NCI-H1048 (cell line): ENCODE measurements at regions not wholly inside any gene's neighbourhood (a gene's known extent, or its start where the extent isn't known, plus 50 kb on each side); places are given as distances from the start of the nearest gene placed in this dataset.

Source experiments
- DNase-seq: peaks from one replicate; lab custom pipeline; 2025; lab: John Stamatoyannopoulos, UW

DNA sequence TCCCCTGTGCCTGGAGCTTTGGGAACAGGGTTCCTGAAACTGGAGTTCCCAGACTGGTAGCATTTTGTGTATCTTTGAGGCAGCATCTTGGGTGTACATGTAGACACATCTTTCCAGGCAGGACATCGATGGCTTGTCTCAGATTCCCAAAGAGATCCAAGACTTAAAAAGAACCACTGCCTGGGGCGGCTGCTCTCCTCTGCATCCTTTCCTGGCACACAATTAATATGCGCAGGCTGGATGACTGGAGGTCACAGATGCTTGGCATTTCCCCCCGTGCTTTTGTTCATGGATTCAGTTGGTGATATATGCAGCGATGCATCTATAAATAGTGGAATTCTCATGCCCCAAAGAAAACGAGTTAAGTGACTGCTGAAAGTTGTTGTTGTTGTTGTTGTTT, 80.5 kb downstream of the CLDN34 start:
- no peak for DNase-seq

DNA sequence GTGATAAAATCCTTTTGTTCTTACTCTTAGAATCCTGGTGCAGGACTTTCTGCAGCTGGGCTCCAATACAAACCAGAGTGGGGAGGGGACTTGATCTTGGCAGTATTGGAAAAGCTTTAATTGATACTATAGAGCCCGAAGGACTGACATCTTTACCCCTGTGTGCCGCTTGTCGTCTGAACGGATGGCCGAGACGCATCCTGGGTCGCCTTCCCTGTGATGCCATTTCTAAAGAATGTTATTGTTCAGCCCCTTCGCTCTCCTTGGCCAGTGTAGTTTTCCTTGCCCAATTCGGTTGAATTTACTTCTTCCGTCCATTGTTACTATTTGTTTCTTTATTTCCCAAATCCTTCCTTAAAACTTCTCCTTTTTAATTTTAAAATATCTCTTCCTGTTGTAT, 80.9 kb downstream of the CLDN34 start:
- DNase-seq = no peak

DNA sequence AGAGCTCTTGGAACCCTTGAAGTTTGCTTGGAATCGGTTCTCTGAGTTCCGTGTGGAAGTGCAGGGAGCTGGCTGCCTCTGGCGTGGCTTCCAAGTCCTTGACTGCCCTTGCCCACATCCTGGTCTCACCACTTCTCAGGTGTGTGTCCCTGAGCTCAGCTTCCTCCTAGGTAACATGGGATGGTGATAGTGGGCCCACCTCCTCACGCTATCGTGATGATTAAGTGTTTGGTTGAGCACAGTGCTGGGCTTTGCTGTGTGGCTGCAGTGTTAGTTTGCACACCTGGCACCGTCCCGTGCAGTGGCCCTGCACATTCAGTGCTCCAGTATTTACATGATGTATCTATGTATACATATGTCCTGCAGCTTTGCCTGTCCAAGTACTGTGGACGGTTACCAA, 81.5 kb downstream of the CLDN34 start:
- no peak for DNase-seq

DNA sequence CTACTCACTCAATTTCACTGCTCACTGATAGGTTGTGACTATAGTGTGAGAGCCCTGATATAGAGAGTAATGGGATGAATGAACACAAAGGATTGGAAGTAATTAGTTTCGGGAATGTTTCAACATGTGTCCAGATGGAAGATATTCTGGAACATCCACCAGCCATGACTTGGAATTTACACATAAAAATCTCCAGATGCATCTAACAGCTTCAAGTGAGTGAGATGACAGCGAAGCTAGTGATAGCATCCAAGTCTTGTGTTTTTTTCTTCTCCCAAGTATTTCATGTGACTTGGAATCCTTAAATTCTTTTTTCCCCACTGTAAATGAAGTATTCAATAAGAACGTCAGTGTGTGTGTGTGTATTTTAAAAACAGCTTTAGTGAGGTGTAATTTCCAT, 82.1 kb downstream of the CLDN34 start:
- no peak for DNase-seq

DNA sequence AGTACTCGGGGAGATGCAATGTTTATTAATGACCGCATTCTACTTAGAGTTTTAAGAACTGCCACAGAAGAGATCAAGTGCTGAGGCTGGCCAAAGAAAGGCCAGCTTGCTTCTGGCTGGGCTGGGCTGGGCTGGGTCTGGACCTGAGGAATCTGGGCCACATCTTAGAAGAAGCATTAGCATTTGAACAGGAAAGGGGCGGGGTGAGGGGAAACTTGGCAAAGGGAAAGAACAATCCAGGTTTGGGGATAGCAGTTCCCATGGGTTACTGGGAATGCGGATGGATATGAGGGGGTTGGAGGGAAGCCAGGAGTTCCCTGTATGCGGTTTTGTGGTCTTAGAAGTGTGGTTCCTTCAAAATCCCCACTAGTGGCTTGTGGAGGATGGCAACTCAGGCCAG, 83.3 kb downstream of the CLDN34 start:
- no peak for DNase-seq

DNA sequence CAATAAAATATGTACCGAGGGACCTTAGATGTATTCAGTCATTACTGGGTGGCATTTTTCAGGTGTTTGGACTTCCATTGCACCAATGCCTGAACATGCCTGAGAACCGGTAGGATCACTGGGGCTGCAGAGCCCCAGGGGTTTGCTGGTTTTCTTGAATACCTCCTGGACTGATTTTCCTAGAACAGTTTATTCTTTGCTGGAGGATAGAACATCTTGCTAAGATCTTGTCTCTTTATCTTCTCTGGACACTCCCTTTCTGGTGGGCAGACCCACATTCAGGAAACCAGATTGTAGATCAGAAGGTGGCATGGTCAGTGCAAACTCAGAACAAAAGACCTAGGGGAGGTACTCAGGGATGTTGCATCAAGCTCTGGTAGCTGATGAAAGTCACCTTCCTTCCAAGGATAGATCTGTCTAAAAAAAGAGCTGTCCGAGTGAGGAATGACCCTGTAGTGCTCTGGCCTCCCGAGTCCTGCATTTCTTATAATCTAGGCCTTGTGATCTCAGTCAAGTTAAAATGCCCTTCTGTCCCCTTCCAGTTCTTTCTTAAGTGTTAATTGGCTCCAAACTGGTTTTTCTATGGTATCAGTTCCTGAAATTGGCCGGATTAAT, 84.8 kb downstream of the CLDN34 start:
- DNase-seq = no peak

DNA sequence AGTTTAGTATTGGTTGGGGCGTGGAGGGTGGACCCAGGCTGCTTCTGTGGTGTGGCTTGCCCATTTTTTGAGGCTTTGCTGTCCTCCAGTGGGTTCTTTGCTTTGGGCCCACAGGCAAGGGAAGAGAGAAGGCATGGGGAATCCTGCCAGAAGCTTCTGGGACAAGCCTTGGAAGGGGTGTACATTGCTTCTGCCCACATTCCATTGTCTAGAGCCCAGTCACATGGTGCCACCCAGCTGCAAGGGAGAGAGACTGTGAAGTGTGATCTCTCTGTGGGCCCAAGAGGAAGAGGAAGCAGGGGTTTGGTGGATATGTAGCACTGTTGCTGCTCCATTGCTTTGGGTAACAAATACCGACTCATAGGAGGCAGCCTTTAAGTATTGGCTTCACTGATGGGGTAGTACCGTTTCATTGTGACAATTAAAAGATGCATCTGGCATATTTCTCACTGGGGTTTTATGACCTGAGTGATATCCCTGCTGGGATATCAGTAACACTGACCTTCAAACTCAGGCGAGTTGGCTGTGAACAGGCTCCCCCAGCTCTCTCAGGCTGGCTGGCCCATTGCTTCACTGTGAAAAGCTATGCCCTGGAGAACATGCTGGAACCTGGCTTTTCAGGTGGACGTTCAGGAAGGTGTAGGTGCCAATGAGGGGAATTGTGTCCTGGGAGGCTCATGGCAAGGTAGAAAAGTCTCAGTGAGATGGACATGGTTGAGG, 85.9 kb downstream of the CLDN34 start:
- no peak for DNase-seq

DNA sequence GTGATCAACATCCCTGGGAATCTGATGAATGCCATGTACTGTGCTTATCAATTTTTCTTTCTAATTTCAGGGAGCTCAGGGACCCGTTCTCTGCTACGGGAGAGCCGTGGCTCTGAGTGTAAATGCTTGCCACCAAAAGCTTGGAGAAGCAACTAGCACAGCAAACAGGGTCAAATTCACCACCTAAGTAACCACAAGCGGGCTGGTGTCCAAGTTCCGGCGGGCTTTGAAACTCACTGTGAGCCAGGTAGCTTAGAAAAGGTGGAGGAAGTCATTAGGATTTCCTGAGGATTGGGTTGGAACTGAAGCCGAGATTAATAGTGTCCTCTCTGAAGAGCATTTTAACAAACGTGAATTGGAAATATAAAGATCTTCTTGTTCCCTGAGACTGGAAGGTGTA, 87.2 kb downstream of the CLDN34 start:
- no peak for DNase-seq

DNA sequence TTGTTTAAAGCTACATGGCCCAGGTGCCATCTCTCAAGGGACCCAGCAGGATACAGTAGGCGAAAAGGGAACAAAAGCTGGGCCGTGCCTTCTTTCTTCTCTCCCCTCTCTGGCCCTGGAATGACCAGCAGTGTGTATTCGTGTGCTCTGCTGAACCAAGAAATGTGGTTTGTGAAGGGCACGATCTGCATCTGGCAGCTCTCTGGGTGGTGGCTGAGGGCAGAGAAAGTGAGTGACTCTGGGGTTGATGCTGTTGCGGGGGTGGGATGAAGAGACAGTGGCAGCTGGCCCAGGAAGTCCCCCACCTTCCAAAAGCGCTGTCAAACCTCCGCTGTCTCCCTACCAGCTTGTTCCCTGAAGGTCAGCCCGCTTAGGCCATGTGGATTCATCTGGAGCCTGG, 88.3 kb downstream of the CLDN34 start:
- no peak for DNase-seq

DNA sequence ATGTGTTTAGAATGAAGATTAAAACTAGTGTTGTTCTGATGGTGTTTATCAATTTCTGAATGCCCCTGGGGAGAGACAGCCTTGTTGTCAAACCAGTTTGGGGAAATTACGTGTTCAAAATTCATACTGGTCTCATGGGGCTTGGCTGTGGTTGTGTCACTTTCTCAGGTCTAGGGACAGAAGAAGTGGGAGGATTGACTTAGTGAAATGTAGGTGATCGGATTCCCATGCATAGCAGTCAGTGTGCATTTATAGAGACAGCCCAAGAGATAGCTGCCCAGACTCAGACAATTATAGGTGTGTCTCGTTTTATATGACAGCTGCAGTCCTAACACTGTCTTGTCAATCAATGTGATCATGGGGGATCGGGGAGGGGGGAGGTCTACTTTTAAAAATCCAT, 94.4 kb upstream of the CLCN4 start:
- no peak for DNase-seq

DNA sequence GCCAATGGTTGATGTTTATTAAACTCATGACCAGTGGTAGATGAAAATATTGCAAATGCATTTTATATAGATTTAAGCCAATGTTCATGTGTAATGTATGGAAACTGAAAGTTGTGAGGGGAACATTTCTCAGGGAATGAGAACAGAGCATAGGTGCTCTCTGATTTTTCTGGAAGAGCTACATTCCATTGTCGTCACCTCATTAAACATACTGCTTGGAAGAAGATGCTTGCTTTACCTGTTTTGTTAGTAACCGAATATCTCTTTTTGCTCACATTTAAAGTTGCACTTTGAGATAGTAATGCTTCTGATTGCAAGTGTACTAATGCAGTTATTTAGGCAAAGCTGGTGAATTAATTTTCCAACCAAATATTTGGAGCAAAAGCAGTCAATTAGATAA, 93.8 kb upstream of the CLCN4 start:
- no peak for DNase-seq

DNA sequence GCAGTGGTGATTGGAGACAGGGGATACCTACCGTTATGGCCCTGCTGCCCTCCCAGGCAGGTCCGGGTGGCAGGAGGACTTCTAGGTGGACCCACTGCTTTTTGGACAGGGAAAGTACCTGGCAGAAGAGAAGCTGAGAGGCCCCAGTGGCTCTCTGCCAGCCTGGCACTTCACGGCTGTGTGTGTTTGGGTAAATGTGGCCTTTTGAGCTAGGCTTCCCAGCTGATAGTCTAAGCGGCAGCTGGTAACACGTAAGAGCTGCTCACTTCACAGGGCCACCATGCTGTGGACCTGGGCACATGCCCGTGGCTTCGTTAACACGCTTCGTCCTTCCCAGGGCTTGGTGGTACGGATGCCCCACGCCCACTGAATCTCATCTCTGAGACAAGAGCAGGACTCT, 92.0 kb upstream of the CLCN4 start:
- DNase-seq = no peak

DNA sequence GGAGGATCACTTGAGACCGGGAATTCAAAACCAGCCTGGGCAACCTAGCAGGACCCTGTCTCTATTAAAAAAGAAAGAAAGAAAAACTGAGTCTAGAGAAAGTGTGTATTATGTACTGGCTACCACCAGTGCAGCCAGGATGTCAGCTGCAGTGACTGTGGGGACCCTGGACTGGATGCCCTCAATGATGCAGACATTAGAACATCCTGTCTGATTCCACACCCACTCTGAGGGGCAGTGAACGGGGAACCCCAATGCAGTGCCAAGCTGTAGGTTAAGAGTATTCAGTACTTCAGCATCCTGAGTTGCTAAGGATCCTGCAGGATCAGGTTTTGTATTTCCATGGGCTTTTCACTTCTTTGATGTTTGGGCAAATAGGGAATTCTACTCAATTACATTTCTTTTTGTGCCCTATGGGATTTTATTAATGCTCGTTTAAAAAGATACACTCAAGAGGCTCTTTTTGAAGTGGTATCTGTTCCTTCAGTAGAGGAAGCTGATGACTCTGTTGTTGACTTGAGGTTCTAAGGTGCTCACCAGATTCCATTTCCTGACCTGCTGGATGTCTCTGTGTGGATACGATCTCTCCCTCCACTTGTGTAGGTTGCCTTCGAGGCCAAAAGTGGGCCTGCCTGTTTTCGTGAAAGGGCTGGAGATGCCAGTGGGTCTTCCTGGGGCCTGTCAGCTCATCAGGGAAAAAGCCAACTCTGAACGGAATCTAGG, 85.9 kb upstream of the CLCN4 start:
- no peak for DNase-seq

DNA sequence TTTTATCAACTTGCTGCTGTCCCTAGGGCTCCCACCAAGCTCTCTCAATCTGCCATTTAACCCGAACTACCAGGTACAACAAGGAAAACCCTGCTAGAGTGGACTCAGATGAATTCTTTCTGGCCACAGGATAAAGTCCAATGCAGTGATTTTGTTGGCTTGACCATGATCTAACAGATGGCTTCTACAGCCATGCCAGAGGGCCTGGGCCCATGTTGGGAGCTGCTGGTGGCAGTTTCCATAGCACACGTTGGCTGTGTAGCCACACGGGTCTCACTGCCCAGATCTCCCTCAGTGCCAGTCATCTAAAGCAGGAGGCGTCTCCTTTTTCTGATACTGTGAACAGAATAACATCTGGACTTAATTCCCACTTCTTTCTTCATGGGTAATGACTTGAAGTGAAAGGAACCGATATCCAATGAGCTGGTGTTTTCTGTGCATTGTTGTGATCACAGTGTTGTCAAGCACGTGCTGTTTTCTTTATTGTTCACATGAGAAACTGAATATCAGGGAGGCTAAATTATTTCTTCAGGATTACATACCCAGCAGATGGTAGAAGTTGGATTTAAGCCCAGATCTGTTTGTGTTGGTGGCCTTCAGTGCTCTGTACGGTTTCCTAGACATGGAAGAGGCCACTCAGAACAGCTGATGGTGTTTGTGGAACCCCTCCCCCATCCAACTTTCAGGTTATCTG, 85.2 kb upstream of the CLCN4 start:
- DNase-seq = no peak

DNA sequence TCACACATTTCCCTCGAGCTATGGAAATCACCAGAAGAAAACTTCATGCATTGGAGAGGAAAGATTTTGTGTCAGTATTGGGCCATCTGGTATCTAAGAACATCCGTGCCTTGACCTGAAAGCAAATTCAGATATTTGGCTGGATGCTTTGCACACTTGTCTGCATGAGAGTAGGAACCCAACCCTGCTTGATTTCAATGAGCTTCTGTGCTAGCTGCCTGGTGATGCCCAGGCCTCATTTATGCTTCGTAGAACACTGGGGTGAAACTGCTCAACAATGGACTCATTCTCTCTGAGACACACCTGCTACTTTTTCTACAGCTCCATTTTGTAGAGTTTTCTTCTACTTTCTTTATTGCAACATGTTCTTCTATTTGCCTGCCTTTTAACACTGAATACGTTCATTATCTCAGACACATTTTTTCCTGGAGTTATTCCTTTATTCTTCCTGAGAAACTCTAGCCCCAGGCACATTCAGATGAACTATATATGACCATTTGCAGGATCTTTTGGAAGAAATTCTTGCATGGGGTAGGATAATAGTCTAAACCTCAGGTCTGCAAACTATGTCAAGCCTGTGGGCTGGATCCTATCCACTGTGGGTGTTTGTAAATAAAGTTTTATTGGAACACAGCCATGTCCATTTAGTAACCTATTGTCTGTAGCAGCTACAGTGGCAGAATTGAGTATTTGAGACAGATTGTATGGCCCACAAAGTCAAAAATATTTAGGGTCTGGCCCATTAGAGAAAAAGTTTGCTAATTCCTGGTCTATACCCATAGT, 83.8 kb upstream of the CLCN4 start:
- DNase-seq = no peak

DNA sequence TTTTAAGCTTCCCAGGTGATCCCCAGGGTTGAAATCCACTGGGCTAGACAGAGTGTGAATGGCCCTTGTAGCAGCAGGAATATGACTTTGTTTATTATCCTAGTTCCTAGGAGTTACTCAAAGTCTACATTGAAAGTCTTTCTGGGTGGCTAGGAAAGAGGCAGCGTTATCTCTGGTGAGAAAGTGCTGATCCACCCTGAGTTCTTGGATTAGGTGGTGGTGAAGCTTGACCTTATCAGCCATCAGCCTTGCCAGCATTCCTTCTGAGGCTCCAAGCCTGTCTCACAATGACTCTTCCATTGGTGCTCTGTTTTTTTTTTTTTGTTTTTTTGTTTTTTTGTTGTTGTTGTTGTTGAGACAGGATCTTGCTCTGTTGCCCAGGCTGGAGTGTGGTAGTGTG, 83.1 kb upstream of the CLCN4 start:
- DNase-seq = no peak

DNA sequence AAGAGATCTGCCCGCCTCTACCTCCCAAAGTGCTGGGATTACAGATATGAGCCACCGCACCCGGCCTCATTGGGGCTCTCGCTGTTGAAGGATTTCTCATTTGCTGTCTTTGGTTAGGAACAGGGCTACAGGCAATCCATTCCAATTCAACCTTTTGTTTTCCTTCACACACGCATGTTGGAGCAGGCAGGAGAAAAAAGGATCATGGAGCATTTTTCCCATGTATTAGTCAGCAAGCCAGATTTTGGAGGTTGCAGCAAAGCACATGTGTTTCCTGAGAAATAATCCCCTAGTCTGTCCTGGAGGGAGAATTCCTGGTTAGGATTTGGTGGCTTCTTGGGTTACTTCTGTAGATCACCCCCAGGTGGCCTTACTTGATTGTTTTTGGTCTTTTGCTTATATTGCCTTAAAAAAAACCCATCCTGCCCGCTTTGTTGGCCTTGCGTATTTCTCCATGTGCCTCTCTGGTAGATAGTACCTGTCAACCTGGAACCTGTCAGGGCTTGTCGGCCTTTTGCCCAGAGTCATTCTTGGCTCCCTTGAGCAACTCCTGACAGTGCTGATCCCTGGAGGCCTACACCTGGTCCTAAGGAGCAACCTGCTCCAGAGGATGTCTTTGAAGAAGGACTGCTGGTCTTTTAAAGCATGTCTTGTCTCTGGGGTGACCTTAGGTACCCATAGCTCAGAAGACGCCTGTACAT, 82.4 kb upstream of the CLCN4 start:
- DNase-seq = no peak

DNA sequence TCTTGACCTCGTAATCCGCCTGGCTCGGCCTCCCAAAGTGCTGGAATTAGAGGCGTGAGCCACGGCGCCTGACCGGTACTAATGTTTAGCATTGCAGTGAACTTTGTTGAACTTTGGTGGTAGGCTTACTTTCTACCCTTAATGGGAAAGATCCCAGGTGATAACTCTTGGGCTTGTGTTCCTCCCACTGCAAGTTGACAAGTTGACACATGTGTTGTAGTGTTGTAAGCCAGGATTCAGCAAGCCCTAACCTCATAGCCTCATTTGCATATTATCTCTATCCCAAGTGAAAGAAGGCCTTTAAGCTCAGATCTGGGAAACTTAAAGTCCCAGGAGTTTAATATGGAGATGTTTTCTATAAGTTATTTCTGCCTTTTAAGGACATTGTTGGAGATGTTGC, 80.0 kb upstream of the CLCN4 start:
- DNase-seq = no peak

DNA sequence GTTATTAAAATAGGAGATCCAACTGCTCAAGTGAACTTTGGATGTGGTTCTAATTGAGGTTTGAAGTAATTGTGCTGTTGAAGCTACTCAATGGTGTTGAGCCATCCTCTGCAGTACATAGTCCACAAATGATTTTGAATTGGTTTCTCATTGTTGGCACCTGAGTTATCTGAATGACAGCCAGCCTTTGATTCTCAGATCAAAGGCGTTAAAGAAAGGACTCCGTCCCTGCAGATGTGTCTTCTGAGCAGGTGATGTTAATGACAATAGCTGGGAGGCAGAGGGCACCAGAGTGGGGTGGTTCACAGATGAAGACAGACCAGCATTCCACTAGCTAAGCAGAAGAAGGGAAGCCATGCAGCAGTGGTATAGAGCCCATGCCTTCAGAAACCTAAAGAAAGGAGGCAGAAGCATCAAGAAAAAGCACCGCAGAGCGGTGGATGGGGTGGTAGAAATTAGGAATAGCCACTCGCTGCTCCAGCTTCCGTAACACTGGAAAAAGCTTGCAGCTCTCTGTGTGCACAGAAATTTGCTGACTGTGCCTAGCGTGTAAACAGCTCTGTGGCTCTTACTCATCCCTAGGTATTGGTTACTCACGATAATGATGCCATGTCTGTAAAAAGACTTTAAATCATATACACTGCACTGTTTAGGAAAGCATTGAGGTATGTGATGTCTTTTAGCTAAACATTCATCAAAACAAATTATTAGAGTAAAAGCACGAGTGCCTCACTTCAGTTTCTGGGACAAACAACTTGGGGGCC, 79.2 kb upstream of the CLCN4 start:
- no peak for DNase-seq

DNA sequence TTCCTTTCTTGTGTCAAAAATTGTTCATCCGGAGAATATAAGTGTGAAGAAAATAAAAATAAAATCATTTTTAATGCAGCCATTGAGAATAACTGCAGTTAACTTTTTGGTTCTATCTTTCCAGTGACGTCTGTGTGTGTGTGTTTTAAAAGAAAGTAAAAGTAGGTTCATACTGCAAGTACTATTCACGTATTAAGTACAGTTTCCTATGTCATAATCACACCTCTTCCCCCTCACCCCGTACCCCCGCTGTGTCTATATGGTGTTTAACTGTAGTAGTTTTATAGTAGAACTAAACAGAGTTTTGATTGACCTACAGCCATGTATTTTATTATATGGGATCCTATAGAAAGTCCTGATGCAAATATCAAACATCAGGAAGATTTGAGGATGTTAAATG, 78.5 kb upstream of the CLCN4 start:
- DNase-seq = no peak

DNA sequence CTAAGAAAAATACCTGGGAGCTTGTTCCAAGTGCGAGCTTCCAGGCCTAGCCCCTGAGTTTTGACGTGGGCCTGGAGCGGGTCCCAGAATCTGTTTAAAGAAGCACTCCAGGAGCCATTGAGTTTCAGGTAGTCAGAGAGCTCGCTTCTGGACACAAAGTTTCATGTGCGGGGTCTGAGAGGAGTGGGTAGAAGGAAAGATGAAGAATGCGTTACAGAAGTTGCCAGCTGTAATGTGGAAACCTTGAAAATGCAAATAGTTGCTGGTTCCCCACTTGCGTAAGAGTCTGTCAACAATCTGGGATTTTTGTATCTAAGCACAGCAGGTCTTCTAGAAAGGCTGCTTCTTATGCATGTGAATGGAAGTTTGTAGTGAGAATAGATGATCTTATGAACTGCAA, 77.5 kb upstream of the CLCN4 start:
- no peak for DNase-seq
